ENCODE measurements at regions not wholly inside any gene's neighbourhood (a gene's known extent, or its start where the extent isn't known, plus 50 kb on each side); places are given as distances from the start of the nearest gene placed in this dataset.

DNA sequence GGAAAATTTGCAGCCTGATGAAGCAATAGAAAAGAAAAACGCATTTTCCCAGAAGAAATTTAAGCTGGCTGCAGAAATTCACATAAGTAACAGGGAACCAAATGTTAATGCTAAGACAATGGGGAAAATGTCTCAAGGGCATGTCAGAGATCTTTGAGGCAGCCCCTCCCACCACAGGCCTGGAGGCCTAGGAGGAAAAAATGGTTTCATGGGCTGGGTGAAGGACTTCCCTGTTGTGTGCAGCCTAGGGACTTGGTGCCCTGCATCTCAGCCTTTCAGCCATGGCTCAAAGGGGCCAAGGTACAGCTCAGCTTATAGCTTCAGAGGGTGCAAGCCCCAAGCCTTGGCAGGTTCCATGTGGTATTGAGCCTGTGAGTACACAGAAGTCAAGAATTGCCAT lies 476.1 kb upstream of the DPP6 start:
- Histone ChIP-seq H3K4me1 (ENCODE audit: control insufficient read depth in 4 of 4, insufficient read depth in 4 of 4, low read length in 3 of 4) (no peaks in the 10 kb centered on the region), H3K36me3 (ENCODE audit: control insufficient read depth in 4 of 4, insufficient read depth in 3 of 4, low read depth in 1 of 4, low read length in 3 of 4) (no peaks in the 10 kb centered on the region), H3K9ac (ENCODE audit: low read depth in 1 of 2, low read length in 2 of 2) (no peak overlapping the region), H3K9me3 (ENCODE audit: control insufficient read depth in 4 of 4, low read length in 3 of 4) (peaks cover 0 to 8% (median 3%) of the 10 kb centered on the region in 4 donors), H3K27ac (ENCODE audit: low read depth in 1 of 2, low read length in 2 of 2) (no peak overlapping the region), H3K27me3 (ENCODE audit: control insufficient read depth in 4 of 4, insufficient read depth in 4 of 4, low read length in 3 of 4) (no peaks in the 10 kb centered on the region), H3K4me3 (ENCODE audit: low read depth in 1 of 3, low read length in 3 of 3) (no peak overlapping the region)
- DNase-seq (ENCODE audit: low spot score), result no peak
- TF ChIP-seq FOXA2 (IDR thresholded peaks at IDR 0.05) (no peak), GABPA (IDR thresholded peaks at IDR 0.05 in 1 of 2, conservative IDR thresholded peaks at IDR 0.05 in 1 of 2) (no peak), YY1 (IDR thresholded peaks at IDR 0.05) (no peak), HNF4G (IDR thresholded peaks at IDR 0.05) (no peak), HNF4A (conservative IDR thresholded peaks at IDR 0.05) (no peak), REST (IDR thresholded peaks at IDR 0.05) (no peak)
- TF ChIP-seq, protein P1, sequence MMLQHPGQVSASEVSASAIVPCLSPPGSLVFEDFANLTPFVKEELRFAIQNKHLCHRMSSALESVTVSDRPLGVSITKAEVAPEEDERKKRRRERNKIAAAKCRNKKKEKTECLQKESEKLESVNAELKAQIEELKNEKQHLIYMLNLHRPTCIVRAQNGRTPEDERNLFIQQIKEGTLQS (IDR thresholded peaks at IDR 0.05), result no peak
- WGBS, result 74% methylated on average over 1 of the region's 1 CpG

DNA sequence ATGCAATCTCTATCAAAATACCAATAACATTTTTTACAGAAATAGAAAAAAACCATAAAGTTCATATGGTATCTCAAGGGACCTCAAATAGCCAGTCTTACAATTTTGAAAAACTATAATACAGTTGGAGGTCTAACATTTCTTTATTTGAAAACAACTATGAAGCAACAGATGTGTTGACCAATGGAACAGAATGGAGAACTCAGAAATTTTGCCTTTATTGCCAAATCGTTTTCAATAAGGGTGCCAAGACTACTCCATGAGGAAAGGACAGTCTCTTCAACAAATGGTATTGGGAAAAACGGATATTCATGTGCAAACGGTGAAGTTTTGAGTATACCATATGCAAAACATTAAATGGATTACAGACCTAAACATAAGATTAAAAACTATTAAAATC lies 470.8 kb upstream of the DPP6 start:
- H3K9me3 ChIP-seq (ENCODE audit: control insufficient read depth in 4 of 4, low read length in 3 of 4), result peaks cover 0 to 3% (median 2%) of the 10 kb centered on the region in 4 donors
- no peaks in the 10 kb centered on the region for H3K36me3 ChIP-seq (ENCODE audit: control insufficient read depth in 4 of 4, insufficient read depth in 3 of 4, low read depth in 1 of 4, low read length in 3 of 4)
- WGBS, result 50% methylated on average over 3 of the region's 3 CpGs
- no peak overlapping the region for H3K27ac ChIP-seq (ENCODE audit: low read depth in 1 of 2, low read length in 2 of 2)
- no peak overlapping the region for H3K9ac ChIP-seq (ENCODE audit: low read depth in 1 of 2, low read length in 2 of 2)
- H3K4me3 ChIP-seq (ENCODE audit: low read depth in 1 of 3, low read length in 3 of 3), result no peak overlapping the region
- TF ChIP-seq SP1 (IDR thresholded peaks at IDR 0.05), result no peak
- TF ChIP-seq, protein P1 (IDR thresholded peaks at IDR 0.05), result no peak
- TF ChIP-seq GABPA (IDR thresholded peaks at IDR 0.05 in 1 of 2, conservative IDR thresholded peaks at IDR 0.05 in 1 of 2), result no peak
- no peak for TF ChIP-seq RAD21 (IDR thresholded peaks at IDR 0.05)
- TF ChIP-seq NR2F2 (IDR thresholded peaks at IDR 0.05), result no peak
- TF ChIP-seq JUND (IDR thresholded peaks at IDR 0.05), result no peak
- no peak for TF ChIP-seq ZBTB33 (IDR thresholded peaks at IDR 0.05)
- TF ChIP-seq TAF1 (conservative IDR thresholded peaks at IDR 0.05), result no peak
- TF ChIP-seq FOXA2 (IDR thresholded peaks at IDR 0.05), result no peak
- TF ChIP-seq REST (IDR thresholded peaks at IDR 0.05), result no peak
- TF ChIP-seq, protein P2, sequence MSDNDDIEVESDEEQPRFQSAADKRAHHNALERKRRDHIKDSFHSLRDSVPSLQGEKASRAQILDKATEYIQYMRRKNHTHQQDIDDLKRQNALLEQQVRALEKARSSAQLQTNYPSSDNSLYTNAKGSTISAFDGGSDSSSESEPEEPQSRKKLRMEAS (IDR thresholded peaks at IDR 0.05), result no peak
- no peak for TF ChIP-seq RXRA (IDR thresholded peaks at IDR 0.05)
- no peak for TF ChIP-seq CTCF (IDR thresholded peaks at IDR 0.05; ENCODE audit: low read depth, low read length, missing input control)
- no peaks in the 10 kb centered on the region for H3K27me3 ChIP-seq (ENCODE audit: control insufficient read depth in 4 of 4, insufficient read depth in 4 of 4, low read length in 3 of 4)
- DNase-seq (ENCODE audit: low spot score), result no peak
- H3K4me1 ChIP-seq (ENCODE audit: control insufficient read depth in 4 of 4, insufficient read depth in 4 of 4, low read length in 3 of 4), result no peaks in the 10 kb centered on the region

All from liver (tissue), 8 donors.